GM12864 (cell line): ENCODE measurements at regions not wholly inside any gene's neighbourhood (a gene's known extent, or its start where the extent isn't known, plus 50 kb on each side); places are given as distances from the start of the nearest gene placed in this dataset.

Source experiments
- DNase-seq: peaks from one replicate; pipeline ENCODE4 v3.0.0-alpha.2; 2011; ENCODE audit warnings: low read depth
- H3K4me3 ChIP-seq: 2 replicates; pipeline ENCODE4 v1.5.1; 2011; ENCODE audit warnings: mild to moderate bottlenecking, low read depth, low read length, control low read depth
- TF ChIP-seq, protein P1 (sequence below): IDR thresholded peaks from 2 replicates; pipeline ENCODE4 v1.5.1; 2011; ENCODE audit warnings: low read depth, mild to moderate bottlenecking, moderate library complexity, low read length, control low read depth, inconsistent platforms; ENCODE audit errors: missing control alignments

DNA sequence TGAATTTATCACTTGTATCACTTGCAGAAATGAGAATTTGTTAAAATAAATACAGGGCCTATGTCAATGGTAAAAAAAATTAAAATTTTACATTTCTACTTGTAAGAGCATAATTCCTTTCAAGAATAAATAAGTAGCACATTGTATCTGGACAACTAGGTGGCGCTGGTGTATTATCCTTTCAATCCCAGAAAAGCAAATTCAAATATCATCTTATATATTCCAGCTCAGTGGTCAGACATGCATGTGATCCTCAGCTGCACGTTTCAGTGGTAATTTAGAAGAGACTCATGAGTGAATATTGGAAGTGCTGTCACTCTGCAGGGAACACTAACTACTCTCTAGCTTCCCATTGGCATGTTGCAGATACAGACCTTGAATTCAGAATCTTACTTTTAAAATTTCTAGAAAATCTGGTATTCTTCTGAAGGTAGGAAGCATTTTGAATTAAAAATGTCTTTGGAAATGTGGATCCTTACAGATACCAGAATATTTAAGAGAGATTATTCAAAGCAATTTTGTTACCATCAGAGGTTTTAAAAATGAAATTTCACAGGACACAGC, 1414.7 kb upstream of the TENM3 start:
- TF ChIP-seq, protein P1, sequence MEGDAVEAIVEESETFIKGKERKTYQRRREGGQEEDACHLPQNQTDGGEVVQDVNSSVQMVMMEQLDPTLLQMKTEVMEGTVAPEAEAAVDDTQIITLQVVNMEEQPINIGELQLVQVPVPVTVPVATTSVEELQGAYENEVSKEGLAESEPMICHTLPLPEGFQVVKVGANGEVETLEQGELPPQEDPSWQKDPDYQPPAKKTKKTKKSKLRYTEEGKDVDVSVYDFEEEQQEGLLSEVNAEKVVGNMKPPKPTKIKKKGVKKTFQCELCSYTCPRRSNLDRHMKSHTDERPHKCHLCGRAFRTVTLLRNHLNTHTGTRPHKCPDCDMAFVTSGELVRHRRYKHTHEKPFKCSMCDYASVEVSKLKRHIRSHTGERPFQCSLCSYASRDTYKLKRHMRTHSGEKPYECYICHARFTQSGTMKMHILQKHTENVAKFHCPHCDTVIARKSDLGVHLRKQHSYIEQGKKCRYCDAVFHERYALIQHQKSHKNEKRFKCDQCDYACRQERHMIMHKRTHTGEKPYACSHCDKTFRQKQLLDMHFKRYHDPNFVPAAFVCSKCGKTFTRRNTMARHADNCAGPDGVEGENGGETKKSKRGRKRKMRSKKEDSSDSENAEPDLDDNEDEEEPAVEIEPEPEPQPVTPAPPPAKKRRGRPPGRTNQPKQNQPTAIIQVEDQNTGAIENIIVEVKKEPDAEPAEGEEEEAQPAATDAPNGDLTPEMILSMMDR, result peak; percentile 45
- DNase-seq, result no peak
- H3K4me3 ChIP-seq, result no peak overlapping the region

- H3K4me3 ChIP-seq, result no peak overlapping the region
- TF ChIP-seq, protein P1, result no peak
- no peak for DNase-seq
Measured at GRCh38 chr4:180832073-180832472, 1411.1 kb upstream of the TENM3 start.

DNA sequence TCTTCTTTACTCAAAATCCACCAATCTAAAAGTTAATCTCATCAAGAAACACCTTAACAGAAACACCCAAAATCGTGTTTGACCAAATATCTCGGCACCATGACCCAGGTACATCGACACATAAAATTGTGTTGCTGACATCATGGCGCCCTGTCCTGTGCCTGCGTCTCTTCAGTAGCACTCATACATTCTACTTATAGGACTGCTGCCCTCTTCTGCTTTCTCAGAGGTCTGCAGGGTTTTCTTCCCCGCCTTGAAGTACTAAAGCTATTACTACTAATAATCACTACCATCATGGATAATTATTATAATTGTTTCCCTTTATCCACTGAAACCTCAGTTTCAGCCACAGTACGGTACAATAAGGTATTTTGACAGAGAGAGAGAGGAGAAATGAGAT, 1403.1 kb upstream of the TENM3 start:
- DNase-seq, result no peak

GRCh38 chr4:180850318-180850940, 1392.8 kb upstream of the TENM3 start:
- TF ChIP-seq, protein P1, result no peak
- no peak for DNase-seq
- no peak overlapping the region for H3K4me3 ChIP-seq

More for the DNA sequence above, 1403.1 kb upstream of the TENM3 start:
- H3K4me3 ChIP-seq, result no peak overlapping the region
- TF ChIP-seq, protein P1, result no peak

DNA sequence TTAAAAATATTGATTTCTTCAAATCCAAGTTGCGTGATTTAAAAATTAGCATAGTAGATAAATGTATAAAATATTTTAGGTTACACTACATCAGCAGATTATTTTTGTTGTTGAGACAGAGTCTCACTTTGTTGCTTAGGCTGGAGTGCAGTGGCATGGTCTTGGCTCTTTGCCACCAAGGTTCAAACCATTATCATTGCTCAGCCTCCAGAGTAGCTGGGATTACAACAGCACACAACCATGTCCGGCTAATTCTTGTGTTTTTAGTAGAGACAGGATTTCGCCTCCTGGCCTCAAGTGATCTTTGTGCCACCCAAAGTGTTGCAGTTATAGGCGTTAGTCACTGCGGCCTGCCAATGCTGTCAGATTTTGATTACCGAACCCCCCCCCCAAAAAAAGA, 1390.5 kb upstream of the TENM3 start:
- TF ChIP-seq, protein P1, result no peak

GRCh38 chr4:180855184-180855583, 1388.0 kb upstream of the TENM3 start:
- no peak overlapping the region for H3K4me3 ChIP-seq
- no peak for DNase-seq
- TF ChIP-seq, protein P1, result no peak

More for the DNA sequence above, 1390.5 kb upstream of the TENM3 start:
- H3K4me3 ChIP-seq, result no peak overlapping the region
- DNase-seq, result no peak
